ENCODE measurements at regions not wholly inside any gene's neighbourhood (a gene's known extent, or its start where the extent isn't known, plus 50 kb on each side); places are given as distances from the start of the nearest gene placed in this dataset.
"Not testable (repeated sequence)": the region's sequence is repeated elsewhere in the genome, so short reads cannot be mapped to it uniquely, and the experiment has no call there.

DNA sequence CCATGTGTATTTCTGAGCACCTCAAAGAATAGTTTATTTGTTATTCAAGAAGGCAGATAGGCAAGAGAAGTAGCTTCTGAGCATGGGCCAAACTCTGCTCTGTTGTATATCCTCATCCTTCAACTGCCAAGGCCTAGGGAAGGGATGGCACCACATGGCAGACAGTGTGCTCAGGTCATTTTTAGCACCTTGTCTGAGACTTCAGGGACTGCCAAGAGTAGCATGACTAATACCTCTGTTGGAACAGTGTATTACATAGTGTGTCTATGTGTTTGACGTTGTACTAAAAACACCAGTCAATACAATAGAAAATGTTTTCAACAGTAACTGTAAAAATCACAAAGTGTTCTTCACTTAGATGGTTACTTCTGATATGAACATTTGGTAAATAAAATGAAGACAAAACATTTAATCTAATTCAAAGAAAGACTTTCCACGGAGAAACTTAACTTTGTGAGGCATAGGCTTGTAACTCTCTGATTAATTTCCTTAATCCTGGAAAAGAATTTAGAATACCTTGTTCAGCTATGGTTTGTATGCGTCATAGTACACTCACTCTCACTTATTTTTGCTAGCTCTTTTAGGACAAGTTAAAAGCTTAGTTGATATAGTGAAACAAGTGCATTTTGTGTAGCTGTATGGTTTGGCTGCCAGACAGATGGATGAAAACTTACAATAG is 318.4 kb upstream of the RIOK2 start:
- TF ChIP-seq, protein P1, sequence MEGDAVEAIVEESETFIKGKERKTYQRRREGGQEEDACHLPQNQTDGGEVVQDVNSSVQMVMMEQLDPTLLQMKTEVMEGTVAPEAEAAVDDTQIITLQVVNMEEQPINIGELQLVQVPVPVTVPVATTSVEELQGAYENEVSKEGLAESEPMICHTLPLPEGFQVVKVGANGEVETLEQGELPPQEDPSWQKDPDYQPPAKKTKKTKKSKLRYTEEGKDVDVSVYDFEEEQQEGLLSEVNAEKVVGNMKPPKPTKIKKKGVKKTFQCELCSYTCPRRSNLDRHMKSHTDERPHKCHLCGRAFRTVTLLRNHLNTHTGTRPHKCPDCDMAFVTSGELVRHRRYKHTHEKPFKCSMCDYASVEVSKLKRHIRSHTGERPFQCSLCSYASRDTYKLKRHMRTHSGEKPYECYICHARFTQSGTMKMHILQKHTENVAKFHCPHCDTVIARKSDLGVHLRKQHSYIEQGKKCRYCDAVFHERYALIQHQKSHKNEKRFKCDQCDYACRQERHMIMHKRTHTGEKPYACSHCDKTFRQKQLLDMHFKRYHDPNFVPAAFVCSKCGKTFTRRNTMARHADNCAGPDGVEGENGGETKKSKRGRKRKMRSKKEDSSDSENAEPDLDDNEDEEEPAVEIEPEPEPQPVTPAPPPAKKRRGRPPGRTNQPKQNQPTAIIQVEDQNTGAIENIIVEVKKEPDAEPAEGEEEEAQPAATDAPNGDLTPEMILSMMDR (conservative IDR thresholded peaks at IDR 0.05; ENCODE audit: low read depth, low read length), result no peak
- no peak overlapping the region for H3K4me3 ChIP-seq (ENCODE audit: low read depth, low read length)
- DNase-seq (ENCODE audit: low read depth), result no peak

DNA sequence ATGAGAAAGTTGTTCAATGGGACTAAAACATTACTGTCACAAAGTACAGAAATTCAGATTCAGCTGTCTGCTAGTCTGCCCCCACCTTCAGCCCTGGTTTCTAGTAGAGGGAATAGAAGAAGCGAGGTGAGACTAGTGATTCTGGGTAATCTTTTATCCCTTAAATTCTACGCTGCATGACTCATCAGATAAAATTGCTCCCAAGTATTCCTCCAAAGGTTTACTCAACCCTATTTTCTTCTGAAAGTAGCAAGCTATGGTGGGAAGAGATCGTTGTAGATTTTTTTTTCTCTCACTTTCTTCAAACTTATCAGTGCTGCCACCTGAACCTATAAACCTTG is 318.9 kb upstream of the RIOK2 start:
- DNase-seq (ENCODE audit: low read depth), result no peak
- H3K4me3 ChIP-seq (ENCODE audit: low read depth, low read length), result no peak overlapping the region
- TF ChIP-seq, protein P1 (conservative IDR thresholded peaks at IDR 0.05; ENCODE audit: low read depth, low read length), result no peak

DNA sequence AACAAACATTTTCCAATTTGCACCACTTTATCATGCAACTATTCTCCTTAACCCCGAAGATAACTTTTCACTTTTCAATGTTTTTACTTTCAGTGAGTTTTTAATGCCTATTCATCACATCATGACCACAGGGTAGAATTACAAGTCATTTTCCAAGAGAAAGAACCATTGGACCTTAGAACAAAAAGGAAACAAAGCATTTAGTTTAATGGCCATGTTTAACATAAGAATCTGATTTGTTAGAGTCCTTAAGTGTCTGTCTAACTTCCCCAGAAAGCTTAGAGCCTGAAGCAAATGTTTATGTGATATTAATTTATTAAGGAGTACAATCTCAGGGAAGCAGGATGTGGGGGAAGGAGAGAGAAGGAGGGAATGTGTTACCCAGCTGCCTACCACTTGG is 325.8 kb upstream of the RIOK2 start:
- H3K4me3 ChIP-seq (ENCODE audit: low read depth, low read length), result no peak overlapping the region
- TF ChIP-seq, protein P1 (conservative IDR thresholded peaks at IDR 0.05; ENCODE audit: low read depth, low read length), result no peak
- DNase-seq (ENCODE audit: low read depth), result no peak

DNA sequence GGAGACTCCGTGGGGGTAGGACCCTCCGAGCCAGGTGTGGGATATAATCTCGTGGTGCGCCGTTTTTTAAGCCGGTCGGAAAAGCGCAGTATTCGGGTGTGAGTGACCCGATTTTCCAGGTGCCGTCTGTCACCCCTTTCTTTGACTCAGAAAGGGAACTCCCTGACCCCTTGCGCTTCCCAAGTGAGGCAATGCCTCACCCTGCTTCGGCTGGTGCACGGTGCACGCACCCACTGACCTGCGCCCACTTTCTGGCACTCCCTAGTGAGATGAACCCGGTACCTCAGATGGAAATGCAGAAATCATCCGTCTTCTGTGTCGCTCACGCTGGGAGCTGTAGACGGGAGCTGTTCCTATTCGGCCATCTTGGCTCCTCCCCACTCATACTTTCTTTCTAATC is 336.5 kb upstream of the RIOK2 start:
- not testable (repeated sequence) for H3K4me3 ChIP-seq (ENCODE audit: low read depth, low read length); DNase-seq (ENCODE audit: low read depth)

DNA sequence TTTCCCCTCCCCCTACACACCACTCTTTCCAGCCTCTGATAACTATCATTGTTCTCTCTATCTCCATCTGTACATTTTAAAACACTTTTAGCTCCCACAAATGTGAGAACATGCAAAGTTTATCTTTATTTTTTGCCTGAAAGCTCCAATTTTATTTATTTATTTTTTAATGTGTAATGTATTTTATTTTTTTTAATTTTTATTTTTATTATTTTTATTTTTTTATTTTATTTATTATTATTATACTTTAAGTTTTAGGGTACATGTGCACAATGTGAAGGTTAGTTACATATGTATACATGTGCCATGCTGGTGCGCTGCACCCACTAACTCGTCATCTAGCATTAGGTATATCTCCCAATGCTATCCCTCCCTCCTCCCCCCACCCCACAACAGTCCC is 340.3 kb upstream of the RIOK2 start:
- H3K4me3 ChIP-seq (ENCODE audit: low read depth, low read length); DNase-seq (ENCODE audit: low read depth): not testable (repeated sequence)

DNA sequence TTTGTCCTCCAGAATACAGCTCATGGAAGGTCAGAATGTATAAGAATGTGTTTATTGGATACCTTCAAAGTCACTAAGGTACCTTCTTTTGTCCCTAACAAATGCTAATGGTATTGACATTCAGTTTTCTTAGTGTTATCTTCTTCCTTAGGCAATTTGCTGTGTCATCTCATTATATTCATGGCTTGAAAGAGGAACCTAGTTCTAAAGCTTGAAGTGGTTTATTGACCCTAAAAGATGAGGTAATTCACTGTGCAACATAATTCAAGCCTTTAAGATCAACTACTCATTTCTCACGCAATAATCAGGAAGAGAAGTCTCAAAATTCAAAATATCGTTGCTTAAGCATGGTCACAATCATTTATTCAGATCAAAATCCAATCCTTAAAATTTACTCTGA is 342.7 kb upstream of the RIOK2 start:
- no peak overlapping the region for H3K4me3 ChIP-seq (ENCODE audit: low read depth, low read length)
- DNase-seq (ENCODE audit: low read depth), result no peak
- TF ChIP-seq, protein P1 (conservative IDR thresholded peaks at IDR 0.05; ENCODE audit: low read depth, low read length), result no peak

DNA sequence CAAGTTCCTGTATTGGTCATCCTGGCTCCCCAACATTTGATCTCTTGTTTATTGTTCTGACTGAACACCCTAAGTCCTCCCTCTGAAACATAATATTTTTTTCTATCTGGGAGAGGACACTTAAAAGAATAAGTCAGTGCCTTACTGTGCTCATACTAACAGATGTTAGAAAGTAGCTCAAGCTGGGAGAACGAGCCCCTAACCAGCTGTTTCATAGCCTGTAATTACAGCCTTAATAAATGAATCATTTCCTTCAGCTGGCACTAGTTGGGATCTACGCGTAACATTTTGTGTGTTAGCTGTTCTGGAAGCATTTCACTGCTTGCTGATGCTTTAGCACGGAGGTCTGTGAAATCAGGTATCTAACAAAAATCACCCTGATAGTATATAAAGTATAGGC is 345.9 kb upstream of the RIOK2 start:
- DNase-seq (ENCODE audit: low read depth), result no peak
- TF ChIP-seq, protein P1 (conservative IDR thresholded peaks at IDR 0.05; ENCODE audit: low read depth, low read length), result no peak
- H3K4me3 ChIP-seq (ENCODE audit: low read depth, low read length), result no peak overlapping the region

DNA sequence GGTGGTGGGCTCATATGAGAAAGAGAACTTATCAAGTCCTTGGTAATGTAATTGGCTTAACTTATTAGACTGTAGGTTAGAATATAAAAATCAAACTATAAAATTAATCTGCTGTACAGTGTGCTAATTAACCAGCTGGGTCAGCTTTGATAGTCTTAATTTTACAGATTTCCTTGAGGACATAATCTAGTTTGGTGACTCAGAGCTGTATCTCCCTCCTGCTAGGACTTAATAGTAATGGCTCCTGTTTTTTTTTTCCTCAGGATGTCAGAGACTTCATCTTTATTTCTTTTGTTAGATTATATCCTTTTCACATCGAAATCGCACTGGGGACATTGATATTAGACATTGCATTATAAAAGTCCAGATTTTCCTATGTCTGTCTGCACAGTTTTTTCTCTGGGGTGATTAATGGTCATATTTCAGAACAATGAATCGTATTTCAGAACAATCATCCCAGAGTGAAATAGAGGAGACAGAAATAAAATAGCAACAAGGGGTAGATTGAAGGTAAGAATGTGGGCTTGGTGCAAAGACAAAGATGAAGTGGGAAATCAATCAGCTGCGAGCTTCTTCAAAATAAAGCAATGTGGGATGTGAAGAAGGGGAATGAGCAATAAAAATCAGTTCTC is 346.4 kb upstream of the RIOK2 start:
- TF ChIP-seq, protein P1 (conservative IDR thresholded peaks at IDR 0.05; ENCODE audit: low read depth, low read length), result no peak
- DNase-seq (ENCODE audit: low read depth), result no peak
- H3K4me3 ChIP-seq (ENCODE audit: low read depth, low read length), result no peak overlapping the region
